ENCODE measurements at regions not wholly inside any gene's neighbourhood (a gene's known extent, or its start where the extent isn't known, plus 50 kb on each side); places are given as distances from the start of the nearest gene placed in this dataset.

DNA sequence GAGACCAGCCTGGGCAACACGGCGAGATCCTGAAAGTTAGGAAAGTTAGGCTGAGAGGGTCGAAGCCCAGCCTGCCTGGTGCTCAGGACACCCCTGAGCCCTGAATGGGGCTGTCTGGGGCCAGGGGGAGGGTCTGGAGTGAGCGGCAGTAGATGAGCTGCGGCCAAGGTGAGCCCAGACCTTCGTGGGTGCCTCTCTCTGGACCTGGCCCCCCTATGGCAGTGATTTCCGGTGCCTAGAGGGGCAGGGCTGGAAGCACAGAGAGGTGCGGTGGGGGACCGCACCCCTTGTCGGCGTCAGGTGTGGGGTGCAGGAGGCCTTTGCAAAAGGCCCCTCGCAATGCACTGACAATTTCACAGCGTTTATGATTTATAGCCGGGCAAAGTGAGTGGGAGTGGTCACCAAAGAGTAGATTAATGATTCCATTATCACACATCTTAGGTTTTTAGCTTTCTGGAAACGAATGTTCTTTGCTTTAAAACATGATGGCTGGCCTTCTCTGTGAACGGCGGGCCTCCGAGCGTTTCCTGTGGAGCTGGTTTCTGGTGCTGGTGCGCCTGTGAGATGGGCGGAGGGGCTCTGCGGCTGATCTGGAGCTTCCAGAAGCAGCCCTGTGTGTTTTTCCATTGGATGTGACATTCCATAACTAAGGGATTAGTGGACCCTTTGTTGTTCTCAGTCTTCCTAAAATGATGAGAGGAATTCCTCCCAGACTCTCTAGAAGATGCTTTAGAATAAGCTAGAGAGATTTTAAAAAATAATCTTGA, 171.0 kb upstream of the ZNF32 start:
- Histone ChIP-seq H3K9ac (ENCODE audit: low read length) (no peak overlapping the region), H3K9me2 (ENCODE audit: insufficient read depth) (no peaks in the 10 kb centered on the region), H3K4me2 (ENCODE audit: low read length) (no peak overlapping the region), H3K4me3 (replicated peaks in 1 of 2; ENCODE audit: low read depth in 1 of 2, low read length in 2 of 2) (no peak overlapping the region), H3K4me1 (ENCODE audit: control insufficient read depth in 1 of 2, insufficient read depth in 2 of 2, low read length in 2 of 2) (no peaks in the 10 kb centered on the region), H4K20me1 (ENCODE audit: insufficient read depth) (no peaks in the 10 kb centered on the region), H3K27ac (ENCODE audit: low read depth, low read length) (no peak overlapping the region), H3K27me3 (ENCODE audit: insufficient read depth, low read length) (peaks cover 20% of the 10 kb centered on the region; the same call in 1 of the 2 replicates), H3K36me3 (ENCODE audit: control insufficient read depth in 1 of 2, insufficient read depth in 2 of 2, low read length in 2 of 2) (no peaks in the 10 kb centered on the region), H3K79me2 (ENCODE audit: insufficient read depth, low read length) (no peaks in the 10 kb centered on the region), H2AFZ (ENCODE audit: low read depth, low read length, poor library complexity, severe bottlenecking) (no peak overlapping the region), H3K9me3 (ENCODE audit: control insufficient read depth in 1 of 2, insufficient read depth in 1 of 2, low read depth in 1 of 2, low read length in 2 of 2) (no peaks in the 10 kb centered on the region)
- ChIA-PET RAD21 (ENCODE audit: low non-redundant PET in 1 of 2, low total read pairs in 2 of 2, uncharacterized antibody in 2 of 2, unreplicated experiment in 2 of 2) (no interaction called here), CTCF (no interaction called here), POLR2A (no interaction called here)
- intact Hi-C loops (cut with micrococcal nuclease), result no loop called here
- DNase-seq (ENCODE audit: low read depth, low spot score) (no peak), ATAC-seq (no peak)
- TF ChIP-seq JUND (IDR thresholded peaks at IDR 0.05) (no peak), EZH2phosphoT487 (IDR thresholded peaks at IDR 0.05; ENCODE audit: borderline replicate concordance) (no peak), EGR1 (IDR thresholded peaks at IDR 0.05; ENCODE audit: low read depth) (no peak), MAX (IDR thresholded peaks at IDR 0.05) (no peak), RAD21 (IDR thresholded peaks at IDR 0.05; ENCODE audit: low read depth) (no peak), YY1 (IDR thresholded peaks at IDR 0.05; ENCODE audit: extremely low read depth, insufficient replicate concordance, low read depth, low read length) (no peak), CEBPB (IDR thresholded peaks at IDR 0.05; ENCODE audit: low read depth) (no peak), ELF1 (IDR thresholded peaks at IDR 0.05; ENCODE audit: borderline replicate concordance, low read depth) (no peak)
- BruUV-seq (replicated peaks), result no TSS peak

DNA sequence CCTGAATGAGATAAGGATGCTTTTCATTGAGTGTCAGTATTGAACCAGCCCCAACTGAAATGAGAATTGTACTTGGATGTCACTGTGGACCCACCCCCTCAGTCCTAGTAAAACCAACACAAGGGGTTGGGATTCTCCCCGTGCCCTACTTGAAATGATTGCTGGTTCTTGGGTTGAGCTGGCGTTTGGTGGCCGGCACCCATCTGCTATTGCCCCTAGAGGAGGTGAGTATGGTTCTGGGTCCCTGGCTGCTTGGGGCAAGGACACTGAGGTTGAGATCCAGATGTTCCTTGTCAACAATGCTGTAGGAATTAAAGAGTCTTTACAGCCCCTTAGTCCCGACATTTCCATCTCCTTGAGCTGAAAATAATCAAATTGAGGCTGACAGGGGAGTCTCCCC, 170.0 kb upstream of the ZNF32 start:
- POLR2A ChIA-PET, result no interaction called here
- H3K4me1 ChIP-seq (ENCODE audit: control insufficient read depth in 1 of 2, insufficient read depth in 2 of 2, low read length in 2 of 2), result no peaks in the 10 kb centered on the region
- H3K9me2 ChIP-seq (ENCODE audit: insufficient read depth), result no peaks in the 10 kb centered on the region
- H3K36me3 ChIP-seq (ENCODE audit: control insufficient read depth in 1 of 2, insufficient read depth in 2 of 2, low read length in 2 of 2), result no peaks in the 10 kb centered on the region
- H2AFZ ChIP-seq (ENCODE audit: low read depth, low read length, poor library complexity, severe bottlenecking), result no peak overlapping the region
- CTCF ChIA-PET, result no interaction called here
- ATAC-seq (no peak), DNase-seq (ENCODE audit: low read depth, low spot score) (no peak)
- intact Hi-C loops (cut with micrococcal nuclease), result no loop called here
- no TSS peak for BruUV-seq (replicated peaks)
- no peaks in the 10 kb centered on the region for H3K79me2 ChIP-seq (ENCODE audit: insufficient read depth, low read length)
- no peak overlapping the region for H3K9ac ChIP-seq (ENCODE audit: low read length)
- no peak overlapping the region for H3K4me2 ChIP-seq (ENCODE audit: low read length)
- no peak overlapping the region for H3K27ac ChIP-seq (ENCODE audit: low read depth, low read length)
- H3K9me3 ChIP-seq (ENCODE audit: control insufficient read depth in 1 of 2, insufficient read depth in 1 of 2, low read depth in 1 of 2, low read length in 2 of 2), result no peaks in the 10 kb centered on the region
- H3K4me3 ChIP-seq (replicated peaks in 1 of 2; ENCODE audit: low read depth in 1 of 2, low read length in 2 of 2), result no peak overlapping the region
- no peaks in the 10 kb centered on the region for H4K20me1 ChIP-seq (ENCODE audit: insufficient read depth)
- peaks cover 22% of the 10 kb centered on the region; the same call in 1 of the 2 replicates for H3K27me3 ChIP-seq (ENCODE audit: insufficient read depth, low read length)
- RAD21 ChIA-PET (ENCODE audit: low non-redundant PET in 1 of 2, low total read pairs in 2 of 2, uncharacterized antibody in 2 of 2, unreplicated experiment in 2 of 2), result no interaction called here
- TF ChIP-seq POLR2A (IDR thresholded peaks at IDR 0.05; ENCODE audit: borderline replicate concordance, extremely low read depth, insufficient read depth, insufficient read length) (no peak), JUND (IDR thresholded peaks at IDR 0.05) (no peak), MAX (IDR thresholded peaks at IDR 0.05) (no peak)

Measured in HCT116 (cell line).